Neural cell (in vitro differentiated cells): ENCODE measurements at regions not wholly inside any gene's neighbourhood (a gene's known extent, or its start where the extent isn't known, plus 50 kb on each side); places are given as distances from the start of the nearest gene placed in this dataset.

Source experiments
- H2AFZ ChIP-seq: fragments of 200-600, 300-800 bp; sonication (generic), shearing (Covaris generic); 2 replicates; pipeline ENCODE4 v1.6.0; 2014; ENCODE audit warnings: low read depth, mild to moderate bottlenecking, antibody characterized with exemption, low read length, moderate library complexity
- H3F3A ChIP-seq: fragments of 200-600 bp; shearing (Covaris generic); 2 replicates; pipeline ENCODE4 v1.6.1; 2016; ENCODE audit warnings: mild to moderate bottlenecking, moderate library complexity, mixed read lengths, antibody characterized with exemption, low read length; ENCODE audit not compliant: insufficient read depth, poor library complexity, severe bottlenecking
- H3K27ac ChIP-seq: fragments of 200-600, 300-800 bp; sonication (generic), shearing (Covaris generic); 2 replicates; pipeline ENCODE4 v1.5.1; 2014; ENCODE audit warnings: mild to moderate bottlenecking, low read length, moderate library complexity
- H3K27me3 ChIP-seq: fragments of 300-800, 200-600 bp; sonication (generic), shearing (Covaris generic); 2 replicates; pipeline ENCODE4 v1.6.0; 2014; ENCODE audit warnings: mild to moderate bottlenecking, low read depth, low read length, moderate library complexity; ENCODE audit not compliant: insufficient read depth
- H3K36me3 ChIP-seq: fragments of 300-800, 200-600 bp; sonication (generic), shearing (Covaris generic); 2 replicates; pipeline ENCODE4 v1.5.1; 2014; ENCODE audit warnings: mild to moderate bottlenecking, antibody characterized with exemption, low read length, moderate library complexity; ENCODE audit not compliant: insufficient read depth
- H3K4me2 ChIP-seq: fragments of 300-800, 200-600 bp; sonication (generic), shearing (Covaris generic); 2 replicates; pipeline ENCODE4 v1.6.0; 2014; ENCODE audit warnings: mild to moderate bottlenecking, low read length
- H3K4me3 ChIP-seq: fragments of 300-800, 200-600 bp; sonication (generic), shearing (Covaris generic); 2 replicates; pipeline ENCODE4 v1.5.1; 2014; ENCODE audit warnings: mild to moderate bottlenecking, low read length, moderate library complexity
- H3K79me2 ChIP-seq: fragments of 200-600 bp; shearing (Covaris generic); replicated peaks from 2 replicates; pipeline ENCODE4 v1.6.0; 2014; ENCODE audit warnings: mild to moderate bottlenecking, low read length, moderate library complexity; ENCODE audit not compliant: insufficient read depth
- H3K9ac ChIP-seq: fragments of 300-800, 200-600 bp; sonication (generic), shearing (Covaris generic); 2 replicates; pipeline ENCODE4 v1.6.1; 2016; ENCODE audit warnings: mild to moderate bottlenecking, low read length, mixed read lengths
- H3K9me2 ChIP-seq: fragments of 200-600 bp; shearing (Covaris generic); 2 replicates; pipeline ENCODE4 v1.6.1; 2016; ENCODE audit warnings: mild to moderate bottlenecking, low read length, mixed read lengths; ENCODE audit not compliant: insufficient read depth
- H3K9me3 ChIP-seq: fragments of 200-600, 300-800 bp; sonication (generic), shearing (Covaris generic); 2 replicates; pipeline ENCODE4 v1.6.1; 2016; ENCODE audit warnings: mild to moderate bottlenecking, mixed run types, low read length, moderate library complexity, mixed read lengths
- H4K20me1 ChIP-seq: fragments of 200-600 bp; shearing (Covaris generic); 2 replicates; pipeline ENCODE4 v1.6.1; 2016; ENCODE audit warnings: mild to moderate bottlenecking, mixed run types; ENCODE audit not compliant: insufficient read depth
- EP300 ChIP-seq: fragments of 450-650 bp; conservative IDR thresholded peaks from 2 replicates; pipeline ENCODE4 v1.6.1; 2014; ENCODE audit warnings: antibody characterized with exemption, mild to moderate bottlenecking, moderate library complexity; ENCODE audit not compliant: poor library complexity, severe bottlenecking
- EZH2 ChIP-seq: fragments of 200-600, 300-800 bp; shearing (Covaris generic), sonication (generic); IDR thresholded peaks from 2 replicates; pipeline ENCODE4 v1.6.1; 2014; ENCODE audit warnings: antibody characterized with exemption, low read length, borderline replicate concordance, mild to moderate bottlenecking; ENCODE audit not compliant: insufficient read depth, poor library complexity, severe bottlenecking
- MXI1 ChIP-seq: fragments of 450-650 bp; conservative IDR thresholded peaks from 2 replicates; pipeline ENCODE4 v1.6.1; 2014; ENCODE audit warnings: antibody characterized with exemption, mild to moderate bottlenecking; ENCODE audit not compliant: poor library complexity, severe bottlenecking
- POLR2AphosphoS5 ChIP-seq: IDR thresholded peaks from 2 replicates; pipeline ENCODE4 v1.6.1; 2012
- RAD21 ChIP-seq: fragments of 450-650 bp; conservative IDR thresholded peaks from 2 replicates; pipeline ENCODE4 v1.6.1; 2014; ENCODE audit warnings: antibody characterized with exemption, mild to moderate bottlenecking, moderate library complexity
- SMC3 ChIP-seq: fragments of 450-650 bp; conservative IDR thresholded peaks from 2 replicates; pipeline ENCODE4 v1.6.1; 2014; ENCODE audit warnings: antibody characterized with exemption, mild to moderate bottlenecking, moderate library complexity; ENCODE audit not compliant: poor library complexity
- TAF1 ChIP-seq: IDR thresholded peaks from 2 replicates; pipeline ENCODE4 v1.6.1; 2012; ENCODE audit warnings: low read depth
- TF ChIP-seq, protein P1 (sequence below): IDR thresholded peaks from 2 replicates; pipeline ENCODE4 v1.6.1; 2012; ENCODE audit warnings: borderline replicate concordance
- TF ChIP-seq, protein P2 (sequence below): fragments of 450-650 bp; IDR thresholded peaks from 2 replicates; pipeline ENCODE4 v1.5.1; 2014; ENCODE audit warnings: antibody characterized with exemption, mild to moderate bottlenecking, moderate library complexity; ENCODE audit not compliant: poor library complexity, severe bottlenecking

DNA sequence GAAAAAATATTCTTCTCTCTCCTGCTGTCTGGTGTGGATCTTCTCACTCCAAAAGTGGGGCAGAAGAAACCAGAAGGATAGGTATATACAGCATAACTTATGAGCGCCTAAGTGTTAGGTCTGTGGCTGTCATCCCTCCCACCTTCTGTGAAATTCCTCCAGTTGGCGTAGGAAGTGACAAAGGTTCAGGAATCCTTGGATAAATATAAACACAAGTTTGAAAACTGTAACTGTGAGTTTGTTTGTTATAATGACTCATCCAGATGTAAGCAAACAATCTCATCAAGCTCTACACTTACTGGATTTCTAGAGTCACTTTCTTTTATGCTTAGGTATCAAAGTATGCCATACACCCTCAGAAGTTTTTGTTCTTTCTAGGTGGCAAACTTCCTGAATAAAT lies 405.2 kb downstream of the FAT4 start:
- no peak overlapping the region for H3K27ac ChIP-seq
- no peak overlapping the region for H3K4me3 ChIP-seq
- H3K79me2 ChIP-seq, result no peaks in the 10 kb centered on the region
- H3K9me2 ChIP-seq, result no peaks in the 10 kb centered on the region
- H3K4me2 ChIP-seq, result no peak overlapping the region
- H3K9ac ChIP-seq, result no peak overlapping the region
- no peak overlapping the region for H2AFZ ChIP-seq
- H3F3A ChIP-seq, result no peaks in the 10 kb centered on the region
- H3K9me3 ChIP-seq, result no peaks in the 10 kb centered on the region
- no peaks in the 10 kb centered on the region for H3K36me3 ChIP-seq
- no peak for TF ChIP-seq SMC3
- no peaks in the 10 kb centered on the region for H4K20me1 ChIP-seq
- no peaks in the 10 kb centered on the region for H3K27me3 ChIP-seq

DNA sequence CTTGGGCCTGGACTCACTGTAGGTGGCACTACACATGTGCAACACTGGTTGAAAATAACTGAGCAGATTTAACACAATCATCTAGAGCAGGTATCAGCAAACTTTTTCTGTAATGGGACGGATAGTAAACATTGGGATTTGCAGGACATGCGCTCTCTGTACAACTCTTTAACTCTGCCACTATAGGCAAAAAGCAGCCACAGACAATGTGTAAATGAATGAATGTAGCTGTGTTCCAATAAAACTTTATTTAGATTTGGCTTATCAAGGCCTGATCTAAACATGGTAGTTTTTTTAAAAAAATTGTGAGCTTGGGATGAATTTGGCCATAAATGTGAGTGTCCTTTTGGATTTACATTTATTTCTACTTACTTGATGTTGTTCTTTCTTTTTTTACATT lies 407.3 kb downstream of the FAT4 start:
- Histone ChIP-seq H2AFZ (no peak overlapping the region), H4K20me1 (no peaks in the 10 kb centered on the region), H3K27ac (no peak overlapping the region), H3K9me2 (no peaks in the 10 kb centered on the region), H3K4me3 (no peak overlapping the region), H3K9me3 (no peaks in the 10 kb centered on the region), H3K36me3 (no peaks in the 10 kb centered on the region), H3K79me2 (no peaks in the 10 kb centered on the region), H3K4me2 (no peak overlapping the region), H3F3A (no peaks in the 10 kb centered on the region), H3K9ac (no peak overlapping the region), H3K27me3 (no peaks in the 10 kb centered on the region)
- TF ChIP-seq, protein P1, sequence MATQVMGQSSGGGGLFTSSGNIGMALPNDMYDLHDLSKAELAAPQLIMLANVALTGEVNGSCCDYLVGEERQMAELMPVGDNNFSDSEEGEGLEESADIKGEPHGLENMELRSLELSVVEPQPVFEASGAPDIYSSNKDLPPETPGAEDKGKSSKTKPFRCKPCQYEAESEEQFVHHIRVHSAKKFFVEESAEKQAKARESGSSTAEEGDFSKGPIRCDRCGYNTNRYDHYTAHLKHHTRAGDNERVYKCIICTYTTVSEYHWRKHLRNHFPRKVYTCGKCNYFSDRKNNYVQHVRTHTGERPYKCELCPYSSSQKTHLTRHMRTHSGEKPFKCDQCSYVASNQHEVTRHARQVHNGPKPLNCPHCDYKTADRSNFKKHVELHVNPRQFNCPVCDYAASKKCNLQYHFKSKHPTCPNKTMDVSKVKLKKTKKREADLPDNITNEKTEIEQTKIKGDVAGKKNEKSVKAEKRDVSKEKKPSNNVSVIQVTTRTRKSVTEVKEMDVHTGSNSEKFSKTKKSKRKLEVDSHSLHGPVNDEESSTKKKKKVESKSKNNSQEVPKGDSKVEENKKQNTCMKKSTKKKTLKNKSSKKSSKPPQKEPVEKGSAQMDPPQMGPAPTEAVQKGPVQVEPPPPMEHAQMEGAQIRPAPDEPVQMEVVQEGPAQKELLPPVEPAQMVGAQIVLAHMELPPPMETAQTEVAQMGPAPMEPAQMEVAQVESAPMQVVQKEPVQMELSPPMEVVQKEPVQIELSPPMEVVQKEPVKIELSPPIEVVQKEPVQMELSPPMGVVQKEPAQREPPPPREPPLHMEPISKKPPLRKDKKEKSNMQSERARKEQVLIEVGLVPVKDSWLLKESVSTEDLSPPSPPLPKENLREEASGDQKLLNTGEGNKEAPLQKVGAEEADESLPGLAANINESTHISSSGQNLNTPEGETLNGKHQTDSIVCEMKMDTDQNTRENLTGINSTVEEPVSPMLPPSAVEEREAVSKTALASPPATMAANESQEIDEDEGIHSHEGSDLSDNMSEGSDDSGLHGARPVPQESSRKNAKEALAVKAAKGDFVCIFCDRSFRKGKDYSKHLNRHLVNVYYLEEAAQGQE, result no peak
- no peak for TF ChIP-seq RAD21
- TF ChIP-seq SMC3, result no peak
- TF ChIP-seq, protein P2, sequence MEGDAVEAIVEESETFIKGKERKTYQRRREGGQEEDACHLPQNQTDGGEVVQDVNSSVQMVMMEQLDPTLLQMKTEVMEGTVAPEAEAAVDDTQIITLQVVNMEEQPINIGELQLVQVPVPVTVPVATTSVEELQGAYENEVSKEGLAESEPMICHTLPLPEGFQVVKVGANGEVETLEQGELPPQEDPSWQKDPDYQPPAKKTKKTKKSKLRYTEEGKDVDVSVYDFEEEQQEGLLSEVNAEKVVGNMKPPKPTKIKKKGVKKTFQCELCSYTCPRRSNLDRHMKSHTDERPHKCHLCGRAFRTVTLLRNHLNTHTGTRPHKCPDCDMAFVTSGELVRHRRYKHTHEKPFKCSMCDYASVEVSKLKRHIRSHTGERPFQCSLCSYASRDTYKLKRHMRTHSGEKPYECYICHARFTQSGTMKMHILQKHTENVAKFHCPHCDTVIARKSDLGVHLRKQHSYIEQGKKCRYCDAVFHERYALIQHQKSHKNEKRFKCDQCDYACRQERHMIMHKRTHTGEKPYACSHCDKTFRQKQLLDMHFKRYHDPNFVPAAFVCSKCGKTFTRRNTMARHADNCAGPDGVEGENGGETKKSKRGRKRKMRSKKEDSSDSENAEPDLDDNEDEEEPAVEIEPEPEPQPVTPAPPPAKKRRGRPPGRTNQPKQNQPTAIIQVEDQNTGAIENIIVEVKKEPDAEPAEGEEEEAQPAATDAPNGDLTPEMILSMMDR, result no peak
- no peak for TF ChIP-seq EZH2
- no peak for TF ChIP-seq TAF1
- no peak for TF ChIP-seq EP300
- TF ChIP-seq POLR2AphosphoS5, result no peak
- no peak for TF ChIP-seq MXI1

DNA sequence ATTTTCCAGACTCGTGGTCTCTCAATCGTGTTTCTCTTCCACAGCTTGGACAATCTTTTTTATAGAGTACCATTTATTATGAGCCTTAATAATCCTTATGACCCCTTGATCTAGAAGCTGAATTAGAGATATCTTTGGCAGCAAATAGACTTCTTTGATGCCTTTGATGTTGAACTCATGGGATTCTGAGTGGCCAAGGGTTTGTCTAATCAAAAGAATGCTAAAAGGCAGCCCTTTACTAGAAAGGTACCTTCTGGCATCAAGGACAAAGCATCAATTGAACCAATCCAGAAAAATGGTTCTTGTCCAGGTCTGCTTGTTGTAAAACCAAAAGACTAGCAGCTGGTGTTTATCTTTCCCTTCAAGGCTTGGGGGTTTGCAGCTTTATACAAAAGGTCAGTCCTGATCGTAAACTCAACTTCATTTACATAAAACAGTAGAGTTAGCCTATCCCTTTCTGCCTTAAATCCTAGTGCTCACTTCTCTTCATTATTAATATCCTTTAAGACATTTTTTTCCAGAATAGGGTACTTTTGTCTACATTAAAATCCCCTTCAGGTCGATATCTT lies 411.3 kb downstream of the FAT4 start:
- H3F3A ChIP-seq, result no peaks in the 10 kb centered on the region
- H2AFZ ChIP-seq, result no peak overlapping the region
- no peaks in the 10 kb centered on the region for H3K9me3 ChIP-seq
- no peak for TF ChIP-seq SMC3
- no peak for TF ChIP-seq RAD21
- TF ChIP-seq, protein P1, result no peak
- TF ChIP-seq MXI1, result no peak
- no peak for TF ChIP-seq TAF1
- no peak for TF ChIP-seq EZH2
- TF ChIP-seq EP300, result no peak
- TF ChIP-seq POLR2AphosphoS5, result no peak
- TF ChIP-seq, protein P2, result no peak
- no peak overlapping the region for H3K4me2 ChIP-seq
- no peak overlapping the region for H3K27ac ChIP-seq
- H4K20me1 ChIP-seq, result no peaks in the 10 kb centered on the region
- H3K9ac ChIP-seq, result no peak overlapping the region
- H3K9me2 ChIP-seq, result no peaks in the 10 kb centered on the region
- no peaks in the 10 kb centered on the region for H3K79me2 ChIP-seq
- H3K4me3 ChIP-seq, result no peak overlapping the region
- no peaks in the 10 kb centered on the region for H3K27me3 ChIP-seq
- H3K36me3 ChIP-seq, result no peaks in the 10 kb centered on the region
